SW480 (cell line): ENCODE measurements at regions not wholly inside any gene's neighbourhood (a gene's known extent, or its start where the extent isn't known, plus 50 kb on each side); places are given as distances from the start of the nearest gene placed in this dataset.
"Not testable (repeated sequence)": the region's sequence is repeated elsewhere in the genome, so short reads cannot be mapped to it uniquely, and the experiment has no call there.

Source experiments
- DNase-seq: peaks from one replicate; pipeline ENCODE4 v3.0.0-alpha.2; 2016; ENCODE audit warnings: low spot score

DNA sequence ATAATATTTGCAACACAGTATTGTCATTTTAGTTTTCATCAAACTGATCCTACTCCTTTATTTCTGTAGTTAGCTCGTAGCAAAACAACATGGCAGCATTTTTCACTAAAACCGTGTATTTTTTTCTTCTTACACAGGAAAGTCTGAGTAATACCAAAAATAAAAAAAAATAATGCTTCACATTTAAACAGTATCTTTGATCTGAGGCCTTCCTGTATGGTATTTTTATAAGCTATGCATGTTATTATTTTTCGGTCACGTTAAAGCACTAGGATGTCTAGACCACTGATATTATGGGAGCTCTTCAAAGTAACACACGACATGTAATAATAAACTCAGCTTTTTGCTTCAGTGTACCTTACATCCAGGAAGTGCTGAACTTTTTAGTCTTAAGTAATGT is 94.1 kb upstream of the SRD5A3 start:
- DNase-seq: no peak

DNA sequence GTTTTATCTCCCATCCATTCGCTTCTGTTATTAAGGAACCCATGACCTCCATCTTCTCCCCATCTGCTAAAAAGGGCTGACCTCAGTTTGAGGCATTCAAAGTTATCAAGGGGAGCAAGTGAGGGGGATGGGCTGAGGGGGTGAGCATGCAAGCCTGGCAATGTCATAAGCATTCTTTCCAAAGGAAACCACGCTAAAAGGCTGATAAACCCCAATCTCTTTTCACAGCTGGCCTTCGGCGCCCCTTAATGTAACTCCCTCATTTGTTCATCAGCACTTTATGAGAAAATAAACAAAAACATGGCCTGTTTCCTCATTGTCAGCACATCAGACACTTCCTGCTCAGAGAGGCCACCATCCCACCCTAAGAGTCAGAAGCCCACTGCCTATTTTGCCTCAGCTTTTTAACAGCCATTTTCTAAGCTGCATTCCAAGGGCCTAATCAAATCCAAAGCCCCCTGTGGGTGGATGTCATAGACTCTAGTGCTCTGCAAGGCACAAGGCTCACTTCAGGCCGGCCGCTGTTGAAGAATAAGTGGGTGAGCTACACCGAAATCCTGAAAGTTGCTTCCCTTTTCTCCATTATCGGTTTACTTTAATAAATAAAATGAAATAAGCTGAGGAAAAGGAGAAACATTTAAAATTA is 92.0 kb upstream of the SRD5A3 start:
- no peak for DNase-seq

DNA sequence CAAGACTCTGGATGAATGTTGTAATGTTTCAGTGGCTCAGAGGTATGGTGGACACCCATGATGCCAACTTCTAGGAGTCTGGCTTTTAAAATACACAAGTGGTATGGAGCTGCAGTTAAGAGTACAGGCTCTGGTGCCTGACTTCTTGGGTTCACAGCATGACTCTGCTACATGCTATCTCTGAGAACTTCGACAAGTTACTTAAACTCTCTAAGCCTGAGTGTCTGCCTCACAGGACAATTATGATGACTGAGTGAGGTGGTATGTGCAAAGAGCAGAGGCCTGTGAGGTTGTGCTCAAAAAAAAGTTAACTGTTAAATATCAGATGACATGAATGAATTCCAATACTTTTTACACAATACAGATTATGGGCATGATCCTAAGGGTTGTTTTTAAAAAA is 90.9 kb upstream of the SRD5A3 start:
- DNase-seq: no peak

DNA sequence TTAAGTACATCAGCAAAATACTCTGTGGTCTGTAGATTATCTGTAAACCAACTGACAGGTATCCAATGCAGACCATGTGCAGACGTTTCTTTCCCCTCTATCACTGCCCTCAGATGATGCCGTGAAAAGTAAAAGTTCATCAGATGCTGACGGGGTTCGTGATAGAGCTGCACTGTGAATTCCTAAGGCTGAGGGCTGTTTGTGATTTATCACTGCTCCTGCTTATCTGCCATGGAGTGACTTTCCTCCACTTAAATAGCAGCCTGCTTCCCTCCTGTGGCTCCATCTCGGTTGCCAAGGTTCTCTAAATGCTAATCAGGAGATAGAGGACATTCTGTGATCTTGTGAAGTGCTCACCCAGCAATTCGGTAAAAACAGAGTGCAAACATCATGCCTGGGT is 89.3 kb upstream of the SRD5A3 start:
- no peak for DNase-seq

DNA sequence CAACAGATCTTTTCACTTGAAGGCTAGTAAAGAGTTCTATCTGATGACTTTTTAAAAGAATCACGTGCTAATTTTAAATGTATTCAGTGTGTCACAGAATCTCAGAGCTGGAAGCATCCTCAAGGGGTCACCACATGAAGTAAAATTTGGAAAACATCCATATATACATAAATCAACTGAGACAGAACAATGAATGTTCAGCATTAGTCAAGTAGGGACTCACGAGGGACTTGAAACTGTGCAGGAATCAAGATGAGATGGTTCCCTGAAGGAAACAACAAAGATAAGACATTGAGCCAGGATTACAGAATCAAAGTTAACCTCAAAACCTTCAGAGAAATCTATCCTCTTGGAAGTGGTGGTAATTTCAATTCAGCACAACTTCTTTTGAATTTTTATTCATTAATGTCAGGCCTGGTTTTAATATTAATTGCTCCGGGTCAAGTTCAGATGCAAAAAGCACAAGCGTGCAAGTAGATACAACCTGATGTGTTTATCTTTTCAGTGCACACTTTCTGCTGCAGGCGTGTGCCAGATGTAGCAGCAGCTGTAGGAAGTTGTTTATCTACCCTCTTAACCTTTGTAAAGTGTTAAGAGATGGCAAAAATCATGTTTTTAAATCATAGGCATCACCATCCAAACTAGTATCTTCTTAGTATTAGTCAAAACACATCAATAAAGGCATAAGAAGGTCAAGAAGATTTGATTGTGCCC is 87.7 kb upstream of the SRD5A3 start:
- no peak for DNase-seq

DNA sequence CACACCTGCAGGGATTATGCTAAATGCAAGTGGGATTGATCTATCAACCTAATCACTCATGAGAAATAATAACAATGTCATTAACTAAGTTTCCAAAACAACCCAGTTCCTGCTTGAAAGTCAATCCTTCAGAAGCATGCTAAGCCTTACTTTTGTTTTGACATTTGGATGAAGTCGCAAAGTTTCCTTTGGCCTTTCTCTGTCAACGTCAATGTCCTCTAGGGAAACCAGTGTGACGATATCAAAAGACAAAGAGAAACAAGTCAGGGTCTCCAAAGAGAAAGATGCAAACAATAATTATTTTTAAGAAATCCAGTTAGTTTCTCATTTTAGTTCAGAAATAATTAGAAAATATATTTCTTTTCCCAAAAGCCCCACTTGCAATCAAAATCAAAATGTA is 86.7 kb upstream of the SRD5A3 start:
- no peak for DNase-seq

DNA sequence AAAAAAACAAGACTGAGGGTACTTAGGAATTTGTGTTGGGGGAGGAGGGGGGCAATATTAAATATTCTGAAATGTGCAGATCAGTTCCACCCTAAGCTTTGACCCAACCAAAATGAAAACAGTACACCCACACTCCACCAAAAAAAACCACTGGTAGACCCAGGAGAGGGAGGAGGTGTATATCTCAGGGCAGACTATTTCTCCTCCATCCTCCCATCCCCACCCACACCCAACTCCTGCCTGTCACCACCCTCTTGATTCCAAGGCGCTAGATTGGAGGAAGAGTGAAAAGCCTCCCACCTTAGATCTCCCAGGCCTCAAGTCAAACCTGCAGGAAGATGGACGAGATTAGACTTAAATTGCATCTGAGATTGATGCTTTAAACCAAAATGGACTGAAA is 76.6 kb upstream of the SRD5A3 start:
- no peak for DNase-seq

DNA sequence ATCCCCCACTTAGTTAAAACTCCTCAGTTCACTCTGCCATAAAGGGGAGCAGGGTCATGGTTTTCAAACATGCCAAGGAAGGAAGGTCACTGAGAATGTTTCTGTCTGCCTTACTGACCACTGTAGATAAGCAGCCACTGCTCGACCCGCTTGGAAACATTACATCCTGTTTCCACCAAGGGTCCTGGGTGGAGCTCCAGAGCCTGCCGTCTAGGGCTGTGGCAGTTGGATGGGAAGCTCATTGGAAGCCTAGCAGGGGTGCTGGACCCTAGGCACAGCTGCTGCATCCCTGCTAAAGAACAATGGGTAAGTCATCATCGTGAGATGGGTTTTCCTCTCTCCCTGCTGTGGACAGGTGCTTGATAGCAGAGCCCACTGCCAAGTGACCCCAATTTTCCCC is 76.0 kb upstream of the SRD5A3 start:
- no peak for DNase-seq

DNA sequence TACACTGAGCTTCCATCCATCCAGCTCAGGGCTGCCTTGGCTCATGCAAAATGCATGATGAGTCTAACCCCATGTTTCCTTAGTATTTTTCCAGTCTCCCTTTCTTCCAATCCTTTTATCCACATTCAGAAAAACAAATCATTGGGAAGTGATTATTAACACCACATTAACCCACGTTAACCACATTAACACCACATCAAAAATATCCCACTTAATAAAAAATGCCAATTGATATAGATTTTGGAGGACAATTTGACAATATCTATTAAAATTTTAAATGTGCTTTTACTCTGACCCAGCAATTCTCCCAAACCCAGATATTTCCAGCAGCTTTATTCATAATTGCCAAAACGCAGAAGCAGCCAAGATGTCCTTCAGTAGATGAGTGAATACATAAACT is 75.6 kb upstream of the SRD5A3 start:
- DNase-seq: no peak

DNA sequence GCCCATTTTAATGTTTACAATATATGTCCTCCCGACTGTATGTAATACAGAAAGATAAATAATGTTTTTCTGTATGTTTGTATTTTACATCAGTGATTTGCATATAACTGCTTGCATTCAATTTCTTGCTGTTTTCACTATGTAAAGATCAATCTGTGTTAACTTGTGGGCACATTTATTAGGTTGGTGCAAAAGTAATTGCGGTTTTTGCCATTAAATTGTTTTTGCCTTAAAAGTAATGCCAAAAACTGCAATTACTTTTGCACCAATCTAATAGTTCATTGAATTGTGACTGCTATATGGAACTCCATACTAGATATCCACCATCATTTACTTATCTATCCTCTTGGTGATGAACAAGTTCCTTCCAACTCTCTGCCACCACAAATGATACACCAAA is 73.9 kb upstream of the SRD5A3 start:
- no peak for DNase-seq

DNA sequence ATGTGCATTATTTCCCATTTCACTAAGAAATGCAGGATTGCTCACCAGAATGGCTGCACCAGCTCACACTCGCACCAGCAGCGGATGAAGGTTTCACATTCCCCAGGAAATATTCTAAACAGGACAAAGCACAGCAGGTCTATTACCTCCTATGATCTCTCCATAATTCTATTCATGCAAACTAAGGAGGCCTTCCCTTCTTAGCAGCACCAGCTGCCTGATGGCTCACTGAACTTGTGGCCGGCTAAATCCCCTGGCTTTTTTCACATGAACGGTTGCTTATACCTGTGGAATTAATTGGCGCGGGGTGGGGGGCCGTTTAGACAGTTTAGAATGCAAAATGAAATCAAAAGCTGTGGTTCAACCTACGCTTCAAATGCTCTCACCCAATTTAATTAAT is 73.5 kb upstream of the SRD5A3 start:
- no peak for DNase-seq

DNA sequence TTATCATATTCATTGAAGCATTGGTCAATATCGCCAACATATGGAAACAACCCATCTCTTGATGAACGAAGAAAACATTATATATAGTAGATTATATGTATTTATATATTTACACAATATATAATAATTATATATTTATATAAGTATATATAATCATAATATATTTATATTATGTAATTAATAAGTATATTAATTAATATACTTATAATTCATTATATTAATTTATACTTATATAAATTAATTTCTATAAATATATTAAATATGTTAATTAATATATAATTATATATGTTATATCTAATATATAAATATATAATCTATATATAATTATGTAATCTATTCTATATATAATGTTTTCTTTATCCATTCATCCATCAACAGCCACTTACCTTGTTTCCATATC is 69.0 kb upstream of the SRD5A3 start:
- no peak for DNase-seq

DNA sequence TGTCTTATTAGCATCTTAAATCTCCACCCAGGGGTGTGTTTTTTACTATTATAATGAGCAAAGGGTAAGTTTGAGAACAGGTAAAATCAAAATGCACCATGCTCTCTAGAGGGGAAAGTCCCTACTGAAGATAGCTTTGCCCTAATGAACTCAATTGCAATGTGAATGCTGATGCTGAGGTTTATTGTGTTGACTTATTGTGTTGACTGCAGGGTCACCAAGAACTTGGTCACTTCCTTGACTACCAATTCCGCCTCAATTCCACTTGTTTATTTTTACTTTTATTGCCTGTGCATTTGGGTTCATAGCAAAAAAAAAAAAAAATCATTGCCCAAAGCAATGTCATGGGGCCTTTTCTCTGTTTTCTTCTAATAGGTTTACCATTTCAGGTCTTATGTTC is 67.7 kb upstream of the SRD5A3 start:
- no peak for DNase-seq

DNA sequence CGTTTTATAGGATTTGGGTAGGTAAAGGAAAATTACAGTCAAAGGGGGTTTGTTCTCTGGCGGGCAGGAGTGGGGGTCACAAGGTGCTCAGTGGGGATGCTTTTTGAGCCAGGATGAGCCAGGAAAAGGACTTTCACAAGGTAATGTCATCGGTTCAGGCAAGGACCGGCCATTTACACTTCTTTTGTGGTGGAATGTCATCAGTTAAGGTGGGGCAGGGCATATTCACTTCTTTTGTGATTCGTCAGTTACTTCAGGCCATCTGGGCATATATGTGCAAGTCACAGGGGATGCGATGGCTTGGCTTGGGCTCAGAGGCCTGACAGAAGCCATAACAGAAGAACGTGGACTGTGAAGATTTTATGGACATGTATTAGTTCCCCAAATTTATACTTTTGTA is 65.6 kb upstream of the SRD5A3 start:
- DNase-seq: not testable (repeated sequence)

DNA sequence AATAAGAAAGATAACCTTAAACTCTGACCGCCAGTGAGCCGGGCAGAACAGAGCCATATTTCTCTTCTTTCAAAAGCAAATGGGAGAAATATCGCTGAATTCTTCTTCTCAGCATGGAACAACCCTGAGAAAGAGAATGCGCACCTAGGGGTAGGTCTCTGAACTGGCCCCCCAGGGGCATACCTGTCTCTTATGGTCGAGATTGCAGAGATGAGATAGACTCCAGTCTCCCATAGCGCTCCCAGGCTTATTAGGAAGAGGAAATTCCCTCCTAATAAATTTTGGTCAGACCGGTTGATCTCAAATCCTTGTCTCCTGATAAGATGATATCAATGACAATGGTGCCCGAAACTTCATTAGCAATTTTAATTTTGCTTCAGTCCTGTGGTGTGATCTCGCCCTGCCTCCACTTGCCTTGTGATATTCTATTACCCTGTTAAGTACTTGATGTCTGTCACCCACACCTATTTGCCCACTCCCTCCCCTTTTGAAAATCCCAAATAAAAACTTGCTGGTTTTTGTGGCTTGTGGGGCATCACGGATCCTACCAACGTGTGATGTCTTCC is 64.8 kb upstream of the SRD5A3 start:
- not testable (repeated sequence) for DNase-seq

DNA sequence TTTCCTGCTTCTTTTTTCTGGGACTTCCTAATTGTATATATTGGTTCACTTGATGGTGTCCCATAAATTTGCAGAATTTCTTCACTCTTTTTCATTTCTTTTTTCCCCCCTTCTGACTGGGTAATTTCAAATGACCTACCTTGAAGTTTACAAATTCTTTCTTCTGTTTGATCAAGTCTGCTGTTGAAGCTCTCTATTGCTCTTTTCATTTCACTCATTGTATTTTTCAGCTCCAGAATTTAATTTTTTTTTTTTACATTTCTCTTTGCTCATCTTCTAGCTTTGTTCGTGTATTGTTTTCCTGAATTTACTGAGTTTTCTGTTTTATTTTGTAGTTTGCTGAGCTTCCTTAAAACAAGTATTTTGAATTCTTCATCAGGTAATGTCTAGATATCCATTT is 61.7 kb upstream of the SRD5A3 start:
- DNase-seq: no peak

DNA sequence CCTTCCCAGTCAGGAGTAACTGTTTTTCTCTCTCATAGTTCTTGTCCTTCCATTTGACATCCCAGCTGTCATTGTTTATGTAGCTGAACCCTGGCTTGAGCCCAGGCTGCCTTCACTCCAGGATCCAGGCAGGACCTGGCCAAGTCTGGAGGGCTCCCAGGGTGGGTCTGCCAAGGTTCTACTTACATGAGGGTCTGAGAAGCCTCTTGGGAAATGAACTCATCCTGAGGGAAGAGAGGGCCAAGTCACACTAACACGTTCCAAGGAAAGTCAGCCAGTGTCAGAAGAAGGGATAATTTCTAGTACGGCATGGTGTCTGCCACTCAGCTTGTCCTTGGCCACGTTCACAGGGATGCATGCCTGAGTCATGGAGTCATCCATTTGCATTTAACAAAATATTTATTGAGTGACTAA is 54.8 kb upstream of the SRD5A3 start:
- no peak for DNase-seq

DNA sequence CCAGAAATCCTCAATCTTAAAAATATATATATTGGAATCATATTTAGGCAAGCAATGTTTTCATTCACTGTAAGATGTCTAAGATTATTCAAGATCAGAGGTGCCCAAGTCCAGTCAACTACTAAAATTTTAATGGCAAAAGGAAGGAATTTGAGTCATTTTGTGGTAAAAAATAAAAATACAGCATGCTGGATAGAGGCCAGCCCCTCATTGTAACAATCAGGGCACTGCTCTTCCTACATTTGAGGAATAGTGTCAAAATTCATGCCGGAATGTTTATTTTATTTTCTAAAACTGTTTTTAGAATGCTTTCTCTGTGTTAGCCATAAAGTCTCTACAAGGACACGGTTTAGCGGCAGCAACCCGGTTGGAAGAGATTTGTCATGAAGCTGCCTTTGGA is 49.9 kb upstream of the SRD5A3 start:
- DNase-seq: no peak
